CD4-positive, alpha-beta T cell treated with Interferon alpha-2 for 1 hour (primary cell): ENCODE measurements at regions not wholly inside any gene's neighbourhood (a gene's known extent, or its start where the extent isn't known, plus 50 kb on each side); places are given as distances from the start of the nearest gene placed in this dataset.

Experiments
- DNase-seq, 2 donors: peaks; one replicate each; pipeline ENCODE4 v3.0.0-alpha.2; 2020 to 2022

DNA sequence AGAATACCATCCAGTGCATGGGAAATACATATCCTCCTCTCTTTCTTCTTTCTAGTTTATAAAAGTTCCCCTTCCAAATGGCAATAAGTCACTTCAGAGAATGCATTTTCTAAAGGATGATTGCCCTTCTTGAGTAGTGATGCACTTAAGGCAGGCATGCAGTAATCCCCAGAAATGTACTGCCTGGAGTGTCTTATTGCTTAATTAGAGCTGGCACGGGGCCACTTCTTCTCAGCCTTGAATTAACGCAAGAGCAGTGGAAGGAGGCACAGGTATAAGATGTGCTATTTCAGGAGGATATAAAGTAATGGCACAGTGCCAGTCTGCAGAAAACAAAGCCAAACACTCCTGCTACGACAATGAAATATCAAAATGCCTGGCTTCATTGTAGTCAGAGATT, 371.4 kb upstream of the FAM241A start:
- no peak for DNase-seq

DNA sequence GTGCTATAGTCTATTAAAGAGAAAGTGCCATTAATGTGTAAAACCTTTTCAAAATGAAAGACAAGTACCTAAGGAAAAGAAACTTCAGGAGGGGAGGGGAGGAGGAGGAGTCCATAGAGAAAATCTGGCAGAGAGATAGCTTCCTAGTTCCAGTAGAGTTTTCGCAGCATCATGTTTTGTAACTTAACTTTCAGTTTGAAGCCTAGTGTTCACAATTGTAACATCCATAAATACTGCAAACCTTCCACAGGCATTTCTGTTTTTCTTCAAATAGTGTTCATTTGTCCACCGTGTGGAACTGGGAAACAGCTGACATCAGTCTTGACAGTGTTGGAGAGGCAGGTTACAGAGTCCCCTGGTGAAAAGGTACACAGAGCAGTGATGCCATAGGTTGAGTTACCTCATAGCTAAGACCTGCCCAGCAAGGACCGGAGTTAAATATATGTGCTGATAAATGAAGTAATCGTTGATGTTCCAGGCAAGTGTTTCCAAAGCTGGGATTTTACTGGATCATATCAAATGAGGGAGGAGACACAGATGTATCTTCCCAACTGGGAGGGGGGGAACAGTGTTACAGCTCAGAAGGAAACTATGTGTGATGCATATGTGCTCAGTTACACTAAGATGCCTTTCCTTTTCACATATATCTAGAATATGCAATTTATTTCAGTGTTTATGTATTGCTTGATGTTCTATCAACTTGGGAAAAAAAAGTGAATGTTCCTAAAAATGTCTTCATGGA, 369.5 kb upstream of the FAM241A start:
- no peak for DNase-seq

DNA sequence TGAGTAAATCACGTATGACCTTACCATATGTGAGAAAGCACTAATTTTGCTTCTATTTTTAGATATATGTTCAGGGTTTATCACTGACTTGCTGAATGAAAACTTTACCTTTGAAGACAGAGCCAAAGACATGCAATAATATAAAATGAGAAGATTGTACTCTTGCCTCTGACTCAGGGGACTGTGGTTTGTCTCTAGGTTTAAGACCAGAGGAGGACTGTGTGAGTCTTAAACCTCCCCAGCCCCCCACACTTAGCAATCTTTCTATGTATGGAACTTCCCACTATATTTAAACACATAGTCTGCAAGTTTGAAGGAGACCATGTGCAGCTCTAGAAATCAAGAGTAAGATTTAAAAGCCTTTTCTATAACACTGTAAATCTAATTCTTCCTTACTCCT, 368.7 kb upstream of the FAM241A start:
- DNase-seq = no peak

DNA sequence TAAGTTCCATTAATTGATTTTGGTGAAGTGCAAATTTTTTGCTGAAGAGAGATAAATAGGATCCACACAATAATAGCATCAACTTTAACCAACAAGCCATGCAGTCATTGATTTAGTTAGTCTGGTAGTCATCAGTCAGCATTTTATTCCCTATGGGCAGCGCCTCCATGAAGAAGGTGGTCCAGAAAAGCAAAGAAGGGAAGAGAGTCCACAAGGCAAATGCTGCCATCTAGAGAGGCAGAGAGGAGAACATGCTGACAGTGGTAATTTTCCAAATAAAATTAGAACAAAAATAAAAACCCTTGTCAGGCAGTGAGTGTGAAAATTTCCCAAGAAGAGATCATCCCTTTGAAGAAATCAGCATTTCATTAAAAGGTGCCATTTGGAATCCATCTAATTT, 366.7 kb upstream of the FAM241A start:
- no peak for DNase-seq

DNA sequence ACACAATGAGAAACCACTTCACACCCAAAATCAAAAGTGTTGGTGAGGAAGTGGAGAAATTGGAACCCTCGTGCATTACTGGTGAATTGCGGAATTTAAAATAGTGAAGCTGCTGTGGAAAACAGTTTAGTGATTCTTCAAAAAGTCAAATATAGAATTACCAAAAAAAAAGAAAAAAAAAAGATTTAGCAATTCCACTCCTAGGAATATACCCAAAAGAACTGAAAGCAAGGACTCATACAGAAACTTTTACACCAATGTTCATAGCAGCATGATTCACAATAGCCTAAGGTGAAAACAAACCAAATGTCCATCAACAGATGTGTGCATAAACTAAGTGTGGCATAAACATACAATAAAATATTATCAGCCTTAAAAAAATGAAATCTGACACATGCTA, 364.3 kb upstream of the FAM241A start:
- DNase-seq = no peak

DNA sequence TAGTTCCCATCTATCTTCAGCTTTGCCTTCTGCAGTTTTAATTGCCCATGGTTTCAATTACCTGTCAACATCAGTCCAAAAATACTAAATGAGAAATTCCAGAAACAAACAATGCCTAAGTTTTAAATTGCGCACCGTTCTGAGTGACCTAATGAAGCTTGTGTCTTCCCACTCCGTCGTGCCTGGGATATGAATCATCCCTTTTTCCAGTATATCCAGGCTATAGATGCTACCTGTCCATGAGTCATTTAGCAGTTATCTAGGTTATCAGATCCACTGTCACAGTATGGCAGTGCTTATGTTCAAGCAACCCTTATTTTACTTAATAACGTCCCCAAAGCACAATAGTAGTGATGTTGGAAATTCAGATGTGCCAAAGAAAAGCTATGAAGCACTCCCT, 363.6 kb upstream of the FAM241A start:
- DNase-seq = no peak

DNA sequence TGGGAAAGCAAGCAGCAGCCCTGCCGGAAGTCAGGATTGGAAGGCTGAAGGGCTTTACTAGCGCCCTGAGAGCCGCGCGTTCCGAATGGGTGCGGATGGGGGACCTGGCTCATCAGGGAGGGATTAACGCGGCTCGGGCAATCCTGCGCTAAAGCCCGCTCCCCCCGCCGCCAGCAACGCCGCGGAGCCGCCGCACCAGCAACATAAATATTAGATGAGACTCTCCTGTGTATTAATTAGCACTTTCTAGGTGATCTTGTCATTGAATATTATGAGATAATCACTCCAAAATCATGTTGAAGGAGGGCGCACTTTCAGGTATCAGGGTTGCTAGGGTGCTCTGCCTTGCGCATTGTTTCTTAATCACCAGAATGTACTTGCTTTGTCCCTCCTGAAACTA, 357.2 kb upstream of the FAM241A start:
- DNase-seq = no peak

DNA sequence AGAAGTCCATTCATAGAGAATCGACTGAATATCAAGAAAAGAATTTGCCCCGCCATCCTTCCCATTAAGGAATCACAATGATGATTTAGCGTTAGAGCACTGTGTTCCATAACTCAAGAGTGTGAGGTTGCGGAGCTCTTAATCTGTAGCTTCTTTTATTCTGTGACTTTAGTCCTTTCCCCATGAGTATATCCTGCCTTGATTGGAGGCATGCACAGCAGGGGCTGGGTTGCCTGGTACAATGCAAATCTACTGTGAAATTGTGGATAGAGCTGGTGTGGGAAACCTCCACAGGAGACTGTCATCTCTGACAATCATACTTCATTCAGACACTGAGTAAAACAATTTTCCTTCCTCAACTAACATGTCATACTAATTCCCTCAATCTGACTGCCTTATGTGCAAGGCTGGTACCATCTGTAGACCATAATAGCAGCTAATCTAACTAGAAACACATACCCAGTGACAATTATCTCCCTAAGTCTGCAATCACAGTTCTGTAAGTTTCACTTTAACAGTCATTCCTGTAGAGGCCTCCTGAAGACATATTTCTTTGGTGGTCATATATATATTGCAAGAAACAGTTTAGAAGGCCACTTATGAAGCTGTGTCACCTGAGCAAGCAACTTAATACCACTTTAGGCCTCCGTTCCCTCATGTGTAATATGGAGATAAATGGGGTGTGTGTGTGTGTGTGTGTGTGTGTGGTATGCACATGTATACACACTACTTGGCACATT, 355.2 kb upstream of the FAM241A start:
- DNase-seq = no peak

DNA sequence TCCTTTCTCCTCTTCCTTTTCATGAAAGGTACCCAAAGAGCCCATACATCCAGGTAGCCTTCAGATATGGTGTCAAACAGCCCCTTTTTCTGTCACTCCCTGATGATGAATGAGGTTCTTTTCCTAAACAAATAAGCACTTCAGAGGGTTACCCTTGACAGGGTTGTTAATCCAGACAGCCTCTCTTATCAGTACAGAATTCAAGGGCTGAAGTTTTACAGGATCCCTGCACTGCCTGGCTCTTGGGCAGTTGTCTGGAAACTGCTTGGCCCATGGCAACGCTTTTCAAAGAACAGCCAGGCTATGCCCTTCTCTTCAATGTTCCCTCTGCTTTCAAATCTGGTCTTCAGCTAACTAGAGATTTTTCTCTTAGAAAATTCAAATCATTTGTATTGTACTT, 352.6 kb upstream of the FAM241A start:
- no peak for DNase-seq

DNA sequence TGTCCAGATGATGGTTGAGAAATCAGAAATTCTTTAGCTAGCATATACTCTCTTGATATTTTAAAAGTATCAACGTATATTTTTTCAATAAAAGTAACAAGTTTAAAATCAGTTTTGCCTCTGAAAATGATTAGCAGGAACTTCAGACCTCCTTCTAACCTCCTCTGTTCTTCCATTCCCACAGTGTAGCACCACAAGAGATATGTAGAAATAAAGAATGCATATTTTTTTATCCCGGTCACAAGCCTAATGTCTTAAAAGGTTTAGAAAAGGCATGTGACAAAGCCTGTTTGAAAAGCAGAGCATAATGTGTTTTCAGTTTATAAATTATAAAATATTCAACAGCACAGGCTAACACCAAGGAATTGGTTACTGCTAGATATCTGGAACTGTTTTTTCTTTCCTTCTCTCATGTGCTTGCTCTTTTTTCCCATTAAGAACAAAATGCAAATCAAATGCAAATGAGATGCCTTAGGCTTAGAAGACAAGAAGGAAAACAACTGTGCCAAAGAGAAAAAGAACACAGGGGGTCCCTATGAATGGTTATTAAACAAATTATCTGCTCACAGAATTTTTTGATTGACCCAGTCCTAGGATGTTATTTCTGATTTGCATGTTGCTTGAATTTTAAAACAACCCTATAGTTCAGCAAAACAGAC, 351.7 kb upstream of the FAM241A start:
- no peak for DNase-seq

DNA sequence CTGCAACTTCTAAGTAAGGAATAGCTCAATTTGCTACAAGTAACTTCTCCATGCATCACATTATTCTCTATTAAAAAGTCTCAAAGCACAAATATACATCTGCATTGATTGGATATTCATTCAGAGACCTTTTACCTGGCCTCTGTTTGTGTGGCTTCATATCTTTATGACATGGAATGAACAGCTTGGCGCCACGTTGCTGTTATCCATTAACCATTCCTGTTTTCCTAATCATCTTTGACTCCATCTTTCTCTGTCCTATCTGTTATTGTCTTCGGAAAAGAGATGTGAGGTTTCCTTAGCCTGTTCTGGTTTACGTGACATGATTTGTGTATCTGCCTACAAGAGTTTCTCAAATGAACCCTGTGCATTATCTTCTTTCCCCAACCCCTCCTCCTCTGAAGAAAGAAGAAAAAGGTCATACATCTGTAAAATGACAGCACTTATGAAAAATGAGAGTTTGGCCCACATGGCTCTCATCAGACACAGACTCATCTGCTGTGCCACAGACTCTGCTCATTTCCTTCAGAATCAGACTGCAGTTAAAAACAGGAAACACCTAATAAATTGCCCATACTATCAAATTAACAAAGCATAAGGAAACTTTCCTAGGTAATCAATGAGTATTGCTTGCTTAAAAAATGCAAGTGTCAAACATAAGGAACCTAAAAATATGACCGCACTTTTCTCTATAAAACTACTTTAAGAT, 347.6 kb upstream of the FAM241A start:
- no peak for DNase-seq

DNA sequence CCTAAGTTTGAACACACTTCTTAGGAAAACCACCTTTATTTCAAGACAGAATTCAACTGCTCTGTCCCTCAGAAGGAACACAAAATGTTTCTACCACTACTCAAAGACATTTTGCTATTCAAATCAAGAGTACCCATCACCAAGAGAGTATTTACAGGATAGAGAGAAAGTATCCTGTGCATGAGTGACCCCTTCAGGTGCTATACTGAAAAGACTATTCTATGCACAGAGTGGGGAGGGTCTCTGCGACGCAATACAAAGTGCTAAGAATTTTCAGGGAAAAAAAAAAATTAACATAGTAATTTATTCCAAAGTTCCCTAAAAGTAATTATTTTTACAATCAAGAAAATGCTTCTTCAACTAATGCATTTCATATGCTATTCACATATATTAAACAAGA, 346.4 kb upstream of the FAM241A start:
- no peak for DNase-seq

DNA sequence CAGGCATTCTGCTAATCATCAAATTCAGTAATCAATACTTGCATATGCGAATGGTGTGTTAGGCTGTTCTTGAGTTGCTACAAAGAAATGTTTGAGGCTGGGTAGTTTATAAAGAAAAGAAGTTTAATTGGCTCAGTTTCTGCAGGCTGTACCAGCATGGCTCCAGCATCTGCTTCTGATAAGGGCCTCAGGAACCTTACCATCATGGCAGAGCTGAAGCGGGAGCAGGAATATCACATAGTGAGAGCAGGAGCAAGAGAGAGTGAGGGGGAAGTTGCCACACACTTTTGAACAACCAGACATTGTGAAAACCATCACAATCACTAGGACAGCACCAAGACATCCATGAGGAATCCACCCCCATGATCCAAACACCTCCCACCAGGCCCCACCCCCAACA, 344.7 kb upstream of the FAM241A start:
- DNase-seq = no peak

DNA sequence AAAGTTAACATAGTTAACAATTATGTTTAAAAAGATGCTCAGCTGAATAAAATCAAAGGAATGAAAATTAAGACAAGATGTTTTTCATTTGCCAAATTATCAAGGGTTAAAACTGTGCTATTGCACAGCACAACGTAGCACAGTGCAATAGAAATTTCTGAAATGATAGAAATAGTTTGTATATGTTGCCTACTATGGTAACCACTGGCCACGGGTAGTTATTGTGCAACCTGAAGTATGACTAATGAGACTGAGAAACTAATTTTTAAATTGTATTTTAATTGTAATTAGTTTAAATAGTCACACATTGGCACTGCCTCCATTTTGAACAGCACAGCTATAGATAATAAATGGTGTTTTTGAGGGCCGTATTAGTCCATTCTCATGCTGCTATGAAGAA, 343.1 kb upstream of the FAM241A start:
- DNase-seq = no peak

DNA sequence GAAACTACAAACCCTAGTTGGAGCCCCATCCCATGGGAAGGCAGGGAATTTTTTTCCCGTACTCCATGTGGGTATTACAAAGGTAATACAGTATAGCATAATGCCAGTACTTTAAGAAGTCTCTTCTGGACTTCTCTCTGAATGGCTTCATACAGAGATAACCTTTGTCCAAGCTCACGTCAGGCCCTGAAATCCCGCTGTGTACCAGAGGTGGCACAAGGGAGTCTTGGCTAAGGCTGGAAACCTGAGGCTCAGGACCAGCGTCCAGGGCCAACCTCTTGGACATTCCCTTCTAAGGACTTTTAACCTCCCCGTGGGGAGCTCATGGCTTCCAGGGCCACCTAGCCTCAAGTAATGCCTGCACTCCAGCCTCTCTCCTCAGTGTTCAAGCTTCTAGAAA, 338.9 kb upstream of the FAM241A start:
- DNase-seq = no peak

DNA sequence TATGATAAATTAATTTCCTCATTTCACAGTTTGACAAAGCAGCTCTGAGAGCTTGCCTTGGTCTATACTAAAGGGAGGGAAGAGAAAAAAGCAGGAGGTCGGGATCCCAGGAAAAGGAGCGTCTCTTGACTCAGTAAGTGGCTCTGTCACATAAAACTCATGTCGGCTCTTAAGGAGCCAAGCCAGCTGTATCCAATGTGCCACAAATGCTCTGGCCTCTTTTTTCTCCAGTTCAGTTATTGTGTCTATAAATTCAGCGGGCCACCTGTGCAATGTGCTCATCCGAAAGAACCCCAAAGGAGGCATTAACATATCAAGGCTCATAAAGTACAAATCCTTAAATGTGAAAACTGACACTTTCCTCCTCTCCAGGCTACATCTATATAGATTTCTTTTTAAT, 337.7 kb upstream of the FAM241A start:
- DNase-seq = no peak

DNA sequence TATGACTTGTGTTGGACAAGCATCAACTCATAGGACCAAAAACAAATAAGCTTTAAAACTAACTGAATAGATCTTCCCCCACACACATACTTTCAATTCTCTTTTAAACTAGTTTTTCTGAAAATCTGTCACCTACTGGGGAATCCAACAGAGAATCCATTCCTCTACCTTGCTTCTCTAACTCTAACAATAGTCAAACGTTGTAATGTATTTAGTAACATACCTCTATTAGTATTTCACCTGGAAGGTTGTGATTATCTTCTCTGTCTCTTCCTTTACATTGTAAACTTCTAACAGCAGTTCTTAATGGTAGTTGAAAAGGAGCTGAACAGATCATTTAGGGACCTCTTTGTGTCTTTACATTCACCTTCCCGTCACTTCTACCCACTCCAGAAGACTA, 337.1 kb upstream of the FAM241A start:
- DNase-seq = no peak

DNA sequence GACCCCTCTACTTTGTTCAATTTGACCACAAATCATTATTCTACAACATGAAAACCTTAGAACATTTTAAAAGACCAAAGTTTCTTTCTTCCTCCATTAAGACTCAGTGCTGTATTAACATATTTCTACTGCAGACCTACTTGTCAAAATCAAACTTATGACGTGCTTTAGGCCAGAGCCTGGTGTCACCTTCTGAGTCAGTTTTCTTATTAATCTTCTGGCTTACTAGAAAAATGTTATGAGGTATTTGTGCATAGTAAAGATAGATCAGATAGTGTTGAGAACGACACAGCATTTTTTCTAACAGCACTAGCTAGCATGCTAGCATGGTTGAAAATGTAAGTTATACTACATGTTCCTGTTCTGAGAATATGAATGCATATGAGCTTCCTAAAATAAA, 333.6 kb upstream of the FAM241A start:
- DNase-seq = no peak

DNA sequence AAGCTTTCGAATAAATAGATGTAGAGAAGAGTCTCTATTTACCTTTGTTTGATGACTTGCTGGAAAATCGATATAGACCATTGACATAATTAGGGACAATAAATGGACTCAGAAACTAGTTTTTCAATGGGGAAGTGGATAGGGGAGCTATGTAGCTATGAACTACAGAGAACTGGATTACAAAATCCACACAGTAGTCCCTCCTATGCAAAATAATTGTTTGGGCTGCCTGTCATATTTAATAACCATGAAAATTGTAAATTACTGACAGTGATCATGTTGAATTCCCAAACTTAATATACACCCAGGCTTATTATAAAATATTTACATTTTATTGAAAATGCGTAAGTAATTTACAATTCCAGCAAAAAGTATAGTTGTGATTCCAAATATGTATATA, 333.1 kb upstream of the FAM241A start:
- no peak for DNase-seq

DNA sequence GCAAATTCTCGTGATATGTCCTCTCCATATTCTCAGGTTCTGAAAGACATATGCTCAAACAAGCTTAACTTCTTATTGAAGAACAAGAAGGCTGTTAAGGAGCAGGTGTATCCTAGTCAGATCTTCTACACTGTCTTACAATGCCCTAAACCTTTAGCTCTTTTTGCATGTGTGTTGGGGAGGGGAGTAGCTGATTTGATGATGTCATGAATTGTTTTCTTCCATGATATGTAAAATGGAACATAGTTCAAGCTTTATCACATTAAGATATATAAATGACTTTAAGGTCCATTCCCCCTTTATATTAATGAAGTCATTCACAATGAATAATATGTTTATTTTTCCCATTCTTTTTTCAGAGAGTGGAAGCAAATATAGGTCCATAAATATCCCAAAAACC, 332.5 kb upstream of the FAM241A start:
- DNase-seq = no peak

DNA sequence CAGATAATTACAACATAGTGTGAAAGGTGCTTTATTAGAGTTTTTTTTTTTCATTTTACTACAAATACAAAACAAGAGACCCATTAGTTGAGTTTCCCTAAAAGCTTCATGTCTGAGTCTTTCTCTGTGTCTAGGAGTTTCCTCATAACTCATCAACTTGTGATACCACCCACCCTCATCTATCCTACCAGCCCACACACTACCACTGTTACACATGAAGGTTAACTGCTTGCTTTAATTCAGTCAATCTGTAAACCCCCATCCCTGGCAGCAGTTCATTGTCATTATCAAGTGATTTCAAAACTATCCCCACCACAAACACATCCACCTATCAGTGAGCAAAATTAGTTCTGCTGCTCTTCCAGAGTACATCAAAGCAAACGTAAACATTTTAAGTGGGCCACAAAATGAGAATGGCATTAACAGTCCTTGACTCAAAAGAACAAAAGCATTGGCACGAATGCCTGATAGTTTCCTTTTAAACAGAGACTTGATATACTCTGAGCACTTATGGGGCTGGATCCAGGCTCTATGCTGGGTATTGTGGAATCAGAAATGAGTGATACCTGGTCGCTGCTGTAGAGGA, 331.6 kb upstream of the FAM241A start:
- DNase-seq = no peak

DNA sequence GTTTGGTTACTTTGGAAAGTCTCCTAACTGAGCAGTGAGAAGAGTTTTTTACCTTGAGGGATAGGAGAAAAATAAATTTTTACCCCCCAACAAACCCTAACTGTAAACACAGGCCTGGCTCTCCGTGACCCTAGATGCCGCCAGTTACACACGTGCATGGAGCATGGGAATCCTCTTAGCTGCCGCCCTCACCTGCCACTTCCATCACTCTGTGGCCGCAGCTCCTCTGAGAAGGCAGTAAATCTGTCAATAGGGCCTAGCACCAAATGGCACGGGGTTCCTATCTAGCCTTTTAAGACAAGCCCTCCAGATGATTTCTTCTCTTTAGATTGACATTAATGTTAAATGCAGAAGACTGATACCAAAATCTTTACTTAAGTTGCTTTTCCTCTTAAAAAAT, 330.3 kb upstream of the FAM241A start:
- no peak for DNase-seq

DNA sequence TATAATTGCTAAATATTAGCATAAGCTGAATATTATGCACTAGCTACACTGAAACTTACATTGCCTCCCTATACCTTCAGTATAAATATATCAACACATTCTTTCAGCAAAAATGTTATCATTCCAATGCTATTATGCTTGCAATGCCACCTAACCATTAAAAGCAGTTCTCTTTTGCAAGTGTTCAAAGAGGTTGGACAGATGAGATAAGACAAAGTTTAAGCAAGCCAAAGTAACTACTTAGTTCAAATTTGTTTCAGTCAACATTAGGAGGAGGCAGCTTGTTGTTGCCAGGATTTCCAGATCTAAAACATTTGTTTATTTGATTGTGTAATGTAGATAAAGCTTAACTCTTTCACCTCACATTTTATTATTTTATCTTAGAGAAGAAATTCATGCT, 323.9 kb upstream of the FAM241A start:
- no peak for DNase-seq
